T47D (cell line): ENCODE measurements at regions not wholly inside any gene's neighbourhood (a gene's known extent, or its start where the extent isn't known, plus 50 kb on each side); places are given as distances from the start of the nearest gene placed in this dataset.
"Not testable (repeated sequence)": the region's sequence is repeated elsewhere in the genome, so short reads cannot be mapped to it uniquely, and the experiment has no call there.

Experiments
- DNase-seq, 2 experiments: peaks; one replicate each; pipeline versions ENCODE4 v3.0.0 to v3.0.0-alpha.2; 2011 to 2012; ENCODE audit warnings: low read depth in 1 of 2, low spot score in 1 of 2
- JUND ChIP-seq: IDR thresholded peaks from 2 replicates; pipeline ENCODE4 v1.6.1; 2012; ENCODE audit warnings: low read depth
- in situ Hi-C: cut with HindIII; loops from 2 replicates; pipeline ENCODE4 v1.10.0; 2016; ENCODE audit warnings: low sequenced_read_pairs, low pct_unique_long_range_greater_than_20kb

- TF ChIP-seq JUND: no peak
- in situ Hi-C loops: no loop called here
- DNase-seq: no peak
Observed at GRCh38 chr14:97155320-97155719, 358.1 kb downstream of the VRK1 start.

- DNase-seq: no peak
- TF ChIP-seq JUND: no peak
- in situ Hi-C loops: no loop called here
Observed at GRCh38 chr14:97155814-97156213, 358.6 kb downstream of the VRK1 start.

- DNase-seq: no peak
- in situ Hi-C loops: no loop called here
- no peak for TF ChIP-seq JUND
Observed at GRCh38 chr14:97156705-97157104, 359.5 kb downstream of the VRK1 start.

- no peak for DNase-seq
- in situ Hi-C loops: no loop called here
- no peak for TF ChIP-seq JUND
Observed at GRCh38 chr14:97158102-97158501, 360.9 kb downstream of the VRK1 start.

GRCh38 chr14:97159124-97159523, 361.9 kb downstream of the VRK1 start:
- in situ Hi-C loops: no loop called here
- DNase-seq: no peak
- TF ChIP-seq JUND: no peak

GRCh38 chr14:97162621-97163020, 365.4 kb downstream of the VRK1 start:
- TF ChIP-seq JUND: no peak

GRCh38 chr14:97164021-97164420, 366.8 kb downstream of the VRK1 start:
- in situ Hi-C loops: no loop called here

More at GRCh38 chr14:97162621-97163020, 365.4 kb downstream of the VRK1 start:
- DNase-seq: no peak
- in situ Hi-C loops: no loop called here

GRCh38 chr14:97166497-97166896, 369.3 kb downstream of the VRK1 start:
- TF ChIP-seq JUND: no peak
- in situ Hi-C loops: no loop called here
- peak in 1 of 2 experiments; percentile 20 for DNase-seq

More at GRCh38 chr14:97164021-97164420, 366.8 kb downstream of the VRK1 start:
- DNase-seq: no peak
- no peak for TF ChIP-seq JUND

- in situ Hi-C loops, DNase-seq: not testable (repeated sequence)
Observed at GRCh38 chr14:97167577-97167976, 370.4 kb downstream of the VRK1 start.

- DNase-seq: no peak
- in situ Hi-C loops: no loop called here
- no peak for TF ChIP-seq JUND
Observed at GRCh38 chr14:97172644-97173043, 375.5 kb downstream of the VRK1 start.

GRCh38 chr14:97177016-97177415, 379.8 kb downstream of the VRK1 start:
- TF ChIP-seq JUND: no peak
- in situ Hi-C loops: no loop called here
- DNase-seq: peak; percentile 25 to 76

GRCh38 chr14:97177635-97178034, 380.5 kb downstream of the VRK1 start:
- in situ Hi-C loops: no loop called here
- DNase-seq: no peak
- no peak for TF ChIP-seq JUND

GRCh38 chr14:97178781-97179180, 381.6 kb downstream of the VRK1 start:
- no peak for DNase-seq
- TF ChIP-seq JUND: no peak
- in situ Hi-C loops: no loop called here

- in situ Hi-C loops: no loop called here
- no peak for DNase-seq
- TF ChIP-seq JUND: no peak
Observed at GRCh38 chr14:97179573-97179972, 382.4 kb downstream of the VRK1 start.
